Endothelial cell (in vitro differentiated cells): ENCODE measurements at regions not wholly inside any gene's neighbourhood (a gene's known extent, or its start where the extent isn't known, plus 50 kb on each side); places are given as distances from the start of the nearest gene placed in this dataset.
"Not testable (repeated sequence)": the region's sequence is repeated elsewhere in the genome, so short reads cannot be mapped to it uniquely, and the experiment has no call there.

ENCODE experiments used
- DNase-seq: peaks from one replicate; pipeline ENCODE4 v3.0.0; 2021; ENCODE audit warnings: low spot score
- H3K27ac Mint-ChIP-seq: one replicate; pipeline ENCODE4 v1.8.0; 2021; ENCODE audit warnings: mixed read lengths, inconsistent platforms; ENCODE audit not compliant: unreplicated experiment
- H3K27me3 Mint-ChIP-seq: one replicate; pipeline ENCODE4 v1.8.0; 2021; ENCODE audit warnings: mild to moderate bottlenecking, moderate library complexity, mixed read lengths, inconsistent platforms; ENCODE audit not compliant: unreplicated experiment
- H3K36me3 Mint-ChIP-seq: one replicate; pipeline ENCODE4 v1.8.0; 2021; ENCODE audit warnings: mild to moderate bottlenecking, low read depth, mixed read lengths, inconsistent platforms; ENCODE audit not compliant: unreplicated experiment
- H3K4me1 Mint-ChIP-seq: one replicate; pipeline ENCODE4 v1.8.0; 2021; ENCODE audit warnings: mild to moderate bottlenecking, mixed read lengths, inconsistent platforms; ENCODE audit not compliant: unreplicated experiment
- H3K4me3 Mint-ChIP-seq: one replicate; pipeline ENCODE4 v1.8.0; 2021; ENCODE audit warnings: mild to moderate bottlenecking, mixed read lengths, inconsistent platforms; ENCODE audit not compliant: unreplicated experiment
- H3K9me3 Mint-ChIP-seq: one replicate; pipeline ENCODE4 v1.8.0; 2021; ENCODE audit warnings: mixed read lengths, inconsistent platforms; ENCODE audit not compliant: unreplicated experiment
- TF ChIP-seq, protein P1 (sequence below): fragments of 200-600 bp; sonication (generic); IDR thresholded peaks from one replicate; pipeline ENCODE4 v1.5.0; 2021; ENCODE audit warnings: antibody characterized with exemption; ENCODE audit not compliant: unreplicated experiment

GRCh38 chr1:116847688-116848531 is 61.8 kb upstream of the PTGFRN start:
- Mint-ChIP-seq H3K9me3 (no peaks in the 10 kb centered on the region), H3K27me3 (peaks cover 9% of the 10 kb centered on the region), H3K27ac (no peak overlapping the region), H3K36me3 (no peaks in the 10 kb centered on the region), H3K4me3 (no peak overlapping the region), H3K4me1 (peaks cover 14% of the 10 kb centered on the region)
- TF ChIP-seq, protein P1, sequence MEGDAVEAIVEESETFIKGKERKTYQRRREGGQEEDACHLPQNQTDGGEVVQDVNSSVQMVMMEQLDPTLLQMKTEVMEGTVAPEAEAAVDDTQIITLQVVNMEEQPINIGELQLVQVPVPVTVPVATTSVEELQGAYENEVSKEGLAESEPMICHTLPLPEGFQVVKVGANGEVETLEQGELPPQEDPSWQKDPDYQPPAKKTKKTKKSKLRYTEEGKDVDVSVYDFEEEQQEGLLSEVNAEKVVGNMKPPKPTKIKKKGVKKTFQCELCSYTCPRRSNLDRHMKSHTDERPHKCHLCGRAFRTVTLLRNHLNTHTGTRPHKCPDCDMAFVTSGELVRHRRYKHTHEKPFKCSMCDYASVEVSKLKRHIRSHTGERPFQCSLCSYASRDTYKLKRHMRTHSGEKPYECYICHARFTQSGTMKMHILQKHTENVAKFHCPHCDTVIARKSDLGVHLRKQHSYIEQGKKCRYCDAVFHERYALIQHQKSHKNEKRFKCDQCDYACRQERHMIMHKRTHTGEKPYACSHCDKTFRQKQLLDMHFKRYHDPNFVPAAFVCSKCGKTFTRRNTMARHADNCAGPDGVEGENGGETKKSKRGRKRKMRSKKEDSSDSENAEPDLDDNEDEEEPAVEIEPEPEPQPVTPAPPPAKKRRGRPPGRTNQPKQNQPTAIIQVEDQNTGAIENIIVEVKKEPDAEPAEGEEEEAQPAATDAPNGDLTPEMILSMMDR: no peak
- no peak for DNase-seq

DNA sequence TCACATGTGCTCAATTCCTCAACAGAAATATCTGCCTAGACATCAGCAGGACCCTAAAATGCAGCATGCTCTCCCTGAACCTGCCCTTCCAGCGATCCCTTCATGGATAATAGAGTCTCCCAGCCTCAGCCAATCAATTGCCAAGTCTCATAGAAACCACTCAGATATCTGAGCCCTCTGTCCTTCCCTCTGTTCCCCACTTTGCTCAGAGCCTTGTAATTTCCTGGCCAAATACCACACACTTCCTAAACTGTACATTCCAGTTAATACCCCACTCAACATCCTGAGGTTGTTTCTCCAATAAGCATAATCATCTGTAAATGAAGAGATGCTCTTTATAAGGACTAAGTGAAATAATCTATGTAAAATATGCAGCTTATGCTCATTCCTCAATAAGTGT is 59.3 kb upstream of the PTGFRN start:
- H3K36me3 Mint-ChIP-seq: no peaks in the 10 kb centered on the region
- DNase-seq: no peak
- peaks cover 33% of the 10 kb centered on the region for H3K4me1 Mint-ChIP-seq
- no peaks in the 10 kb centered on the region for H3K9me3 Mint-ChIP-seq
- no peak overlapping the region for H3K4me3 Mint-ChIP-seq
- peaks cover 8% of the 10 kb centered on the region for H3K27me3 Mint-ChIP-seq
- H3K27ac Mint-ChIP-seq: peak overlapping the region; percentile 33
- TF ChIP-seq, protein P1: no peak

DNA sequence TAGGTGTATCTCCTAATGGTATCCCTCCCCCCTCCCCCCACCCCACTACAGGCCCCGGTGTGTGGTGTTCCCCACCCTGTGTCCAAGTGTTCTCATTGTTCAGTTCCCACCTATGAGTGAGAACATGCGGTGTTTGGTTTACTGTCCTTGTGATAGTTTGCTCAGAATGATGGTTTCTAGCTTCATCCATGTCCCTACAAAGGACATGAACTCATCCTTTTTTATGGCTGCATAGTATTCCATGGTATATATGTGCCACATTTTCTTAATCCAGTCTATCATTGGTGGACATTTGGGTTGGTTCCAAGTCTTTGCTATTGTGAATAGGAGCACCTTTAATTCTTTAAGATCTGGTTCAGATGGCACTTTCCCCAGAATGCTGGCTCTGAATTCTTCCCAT is 58.5 kb upstream of the PTGFRN start:
- not testable (repeated sequence) for H3K4me3 Mint-ChIP-seq, DNase-seq, H3K27ac Mint-ChIP-seq, H3K9me3 Mint-ChIP-seq, H3K27me3 Mint-ChIP-seq, H3K36me3 Mint-ChIP-seq
- H3K4me1 Mint-ChIP-seq: peaks cover 33% of the 10 kb centered on the region

- no peaks in the 10 kb centered on the region for H3K36me3 Mint-ChIP-seq
- H3K27ac Mint-ChIP-seq: peak overlapping the region; percentile 57
- H3K9me3 Mint-ChIP-seq: no peaks in the 10 kb centered on the region
- DNase-seq: no peak
- peaks cover 33% of the 10 kb centered on the region for H3K4me1 Mint-ChIP-seq
- peaks cover 8% of the 10 kb centered on the region for H3K27me3 Mint-ChIP-seq
- TF ChIP-seq, protein P1: no peak
- H3K4me3 Mint-ChIP-seq: no peak overlapping the region
Measured at GRCh38 chr1:116851846-116852245, 57.9 kb upstream of the PTGFRN start.

DNA sequence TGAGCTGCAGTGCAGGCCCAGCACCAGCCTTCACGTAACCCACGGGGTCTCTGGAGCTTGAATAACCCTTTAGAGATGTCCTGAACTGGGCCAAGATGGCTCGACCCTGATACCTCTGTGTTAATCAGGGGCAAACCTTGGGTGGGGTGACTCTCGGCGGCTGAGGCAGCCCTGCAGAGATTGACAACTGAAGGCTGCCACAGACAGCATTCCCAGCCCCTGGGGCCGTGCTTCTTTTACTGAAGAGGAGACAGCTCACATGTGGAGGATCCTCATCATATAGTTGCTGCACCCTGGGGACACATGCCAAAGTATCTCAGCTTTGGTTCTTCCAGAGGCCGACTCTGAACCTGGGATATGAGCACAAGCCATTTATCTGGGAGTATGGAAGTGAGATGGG is 57.3 kb upstream of the PTGFRN start:
- TF ChIP-seq, protein P1: no peak
- no peak overlapping the region for H3K4me3 Mint-ChIP-seq
- H3K4me1 Mint-ChIP-seq: peaks cover 33% of the 10 kb centered on the region
- no peaks in the 10 kb centered on the region for H3K9me3 Mint-ChIP-seq
- no peak for DNase-seq
- peak overlapping the region; percentile 70 for H3K27ac Mint-ChIP-seq
- no peaks in the 10 kb centered on the region for H3K36me3 Mint-ChIP-seq
- peaks cover 8% of the 10 kb centered on the region for H3K27me3 Mint-ChIP-seq
